ENCODE measurements at regions not wholly inside any gene's neighbourhood (a gene's known extent, or its start where the extent isn't known, plus 50 kb on each side); places are given as distances from the start of the nearest gene placed in this dataset.

- TF ChIP-seq CTCF (IDR thresholded peaks at IDR 0.05 in 8 of 11, conservative IDR thresholded peaks at IDR 0.05 in 3 of 11), result no peak
- TF ChIP-seq POLR2AphosphoS5 (IDR thresholded peaks at IDR 0.05), result no peak
Observed at GRCh38 chr10:4429571-4429970, 396.4 kb upstream of the AKR1E2 start.
